HG02610 (cell line): ENCODE measurements at regions not wholly inside any gene's neighbourhood (a gene's known extent, or its start where the extent isn't known, plus 50 kb on each side); places are given as distances from the start of the nearest gene placed in this dataset.
"Not testable (repeated sequence)": the region's sequence is repeated elsewhere in the genome, so short reads cannot be mapped to it uniquely, and the experiment has no call there.

ENCODE experiments used
- ATAC-seq: cut with Tn5 transposase; IDR thresholded peaks from one replicate; pipeline ENCODE4 v1.9.1; 2021; ENCODE audit warnings: mild to moderate bottlenecking, moderate library complexity; ENCODE audit not compliant: unreplicated experiment

- ATAC-seq: no peak
Measured at GRCh38 chr10:78231939-78232338, 198.3 kb downstream of the RPS24 start.

DNA sequence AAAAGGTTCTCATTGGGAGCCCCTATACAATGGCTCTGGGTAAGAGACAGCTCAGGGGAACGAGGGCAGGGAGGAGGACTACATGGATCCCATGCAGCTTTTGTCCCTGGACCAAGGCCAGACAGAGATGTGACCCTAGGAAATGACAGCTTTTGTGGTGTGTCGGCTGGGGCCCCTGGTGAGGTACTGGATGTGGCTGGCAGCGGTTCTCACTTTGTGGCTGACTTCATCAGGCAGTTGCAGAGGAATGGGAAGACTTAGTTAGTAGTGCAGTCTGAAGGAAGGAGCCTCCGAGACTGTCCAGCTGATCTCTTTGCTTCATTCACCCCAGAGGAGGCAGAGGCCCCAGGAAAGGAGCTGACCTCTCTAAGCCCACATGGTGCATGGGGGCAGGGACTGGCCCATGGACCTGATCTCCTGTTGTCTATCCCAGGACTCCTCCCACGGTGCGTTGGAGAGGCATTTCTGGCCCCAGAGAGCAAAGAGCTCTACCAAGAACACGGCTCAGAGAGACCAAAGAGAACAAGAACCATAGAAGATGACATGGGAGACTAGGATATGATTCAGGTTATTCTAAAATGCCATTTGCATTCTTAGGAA lies 202.9 kb downstream of the RPS24 start:
- ATAC-seq: no peak

DNA sequence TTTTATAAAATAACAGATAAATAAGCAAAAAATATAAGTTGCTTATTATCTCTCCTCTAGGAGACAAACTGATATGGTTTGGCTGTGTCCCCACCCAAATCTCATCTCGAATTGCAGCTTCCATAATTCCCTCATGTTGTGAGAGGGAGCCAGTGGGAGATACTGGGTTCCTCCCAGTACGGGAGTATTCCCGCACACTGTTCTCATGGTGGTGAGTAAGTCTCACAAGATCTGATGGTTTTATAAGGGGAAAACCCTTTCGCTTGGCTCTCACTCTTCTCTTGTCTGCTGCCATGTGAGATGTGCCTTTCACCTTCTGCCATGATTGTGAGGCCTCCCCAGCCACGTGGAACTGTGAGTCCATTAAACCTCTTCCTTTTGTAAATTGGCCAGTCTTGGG lies 204.3 kb downstream of the RPS24 start:
- not testable (repeated sequence) for ATAC-seq

GRCh38 chr10:78247266-78247665 lies 213.6 kb downstream of the RPS24 start:
- ATAC-seq: no peak

DNA sequence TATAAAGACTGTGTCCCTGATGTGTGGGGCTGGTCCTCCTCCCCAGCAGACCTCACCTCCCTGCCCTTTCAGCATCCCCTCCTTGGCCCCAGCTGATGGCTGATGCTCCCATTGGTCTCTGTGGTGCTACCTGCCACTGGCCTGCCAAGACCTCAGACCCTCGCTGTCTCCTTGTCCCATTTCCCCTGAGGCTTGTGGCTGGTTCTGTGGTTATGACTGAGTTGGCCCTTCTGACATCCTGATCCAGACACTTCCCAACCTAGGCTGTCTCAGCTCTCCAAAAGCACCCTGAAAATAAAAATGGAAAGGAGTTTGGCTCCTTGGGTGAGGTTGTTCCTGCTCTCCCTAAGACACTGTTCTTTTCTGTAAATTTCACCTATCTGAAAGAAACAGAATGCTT lies 214.2 kb downstream of the RPS24 start:
- ATAC-seq: no peak

GRCh38 chr10:78248651-78249464 lies 215.2 kb downstream of the RPS24 start:
- no peak for ATAC-seq

- no peak for ATAC-seq
Measured at GRCh38 chr10:78249690-78250089, 216.0 kb downstream of the RPS24 start.

- no peak for ATAC-seq
Measured at GRCh38 chr10:78250313-78251015, 216.8 kb downstream of the RPS24 start.

DNA sequence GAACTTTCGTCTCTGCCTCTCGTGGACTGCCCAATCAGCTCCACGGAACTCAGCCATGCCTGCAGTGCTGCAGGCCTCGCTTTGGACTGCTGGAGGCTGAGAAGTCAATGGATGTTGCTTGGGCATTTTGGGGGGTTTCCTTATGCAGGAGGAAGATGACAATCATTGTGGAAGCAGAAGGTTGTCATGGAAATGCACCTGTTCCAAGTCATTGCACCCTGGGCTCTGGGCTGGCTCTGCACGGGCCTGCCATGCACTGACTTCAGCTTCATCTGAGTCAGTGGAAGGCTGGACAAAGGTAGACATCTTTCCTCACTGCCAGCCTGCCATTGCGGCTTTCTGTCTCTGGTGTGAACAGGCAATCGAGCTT lies 217.3 kb downstream of the RPS24 start:
- no peak for ATAC-seq

DNA sequence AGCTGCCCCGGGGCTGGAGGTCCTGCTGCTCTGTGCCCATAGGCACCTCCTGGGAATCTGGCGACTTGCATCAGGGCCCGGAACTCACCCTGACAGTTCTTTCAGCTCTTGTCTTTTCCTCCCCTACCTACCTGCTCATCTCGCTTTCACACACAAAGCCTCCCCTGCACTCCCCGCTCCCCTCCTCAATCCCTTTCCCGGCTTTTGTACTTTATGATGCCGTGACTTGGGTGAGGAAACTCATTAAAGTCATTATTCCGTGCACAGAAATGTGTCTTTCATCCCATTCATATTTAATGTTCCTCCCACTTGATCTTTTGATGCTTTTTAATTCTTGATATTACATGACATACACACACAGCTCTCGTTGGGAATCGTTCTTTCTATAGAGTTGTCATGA lies 218.6 kb downstream of the RPS24 start:
- no peak for ATAC-seq

DNA sequence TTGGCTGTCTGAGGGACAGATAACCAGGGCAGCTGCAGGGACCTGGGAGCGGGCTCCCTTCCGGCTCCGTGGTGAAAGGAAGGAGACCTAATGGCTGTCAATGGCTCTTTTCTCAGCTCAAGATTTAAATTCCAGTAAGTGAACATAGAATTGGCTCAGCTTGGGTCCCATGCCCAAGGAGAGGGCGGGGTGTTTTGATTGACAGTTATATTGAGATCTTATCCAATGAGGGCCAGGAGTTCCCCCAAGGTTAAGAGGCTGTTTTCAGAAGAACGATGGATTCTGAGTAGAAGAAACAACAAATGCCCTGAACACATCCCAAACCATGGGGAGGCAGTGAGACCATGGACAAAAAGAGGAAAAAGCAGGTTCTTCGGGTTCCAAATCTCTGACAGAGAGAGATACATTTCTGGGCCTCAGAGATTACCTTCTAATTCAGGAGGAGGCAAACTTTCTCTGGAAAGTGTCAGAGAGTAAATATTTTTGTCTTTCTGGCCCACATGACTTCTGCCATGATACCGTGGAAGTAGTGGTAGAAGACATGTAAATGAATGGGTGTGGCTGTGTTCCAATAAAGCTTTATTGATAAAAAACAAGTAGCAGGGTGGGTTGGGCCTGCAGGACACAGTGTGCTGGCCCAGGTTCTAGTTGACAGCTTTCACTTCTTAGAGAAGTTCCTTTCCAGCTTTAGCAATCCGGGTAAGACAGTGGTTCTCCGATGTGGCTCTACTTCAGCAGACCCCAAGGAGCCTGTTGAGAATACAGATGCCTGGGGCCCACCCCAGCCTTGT lies 219.6 kb downstream of the RPS24 start:
- no peak for ATAC-seq

DNA sequence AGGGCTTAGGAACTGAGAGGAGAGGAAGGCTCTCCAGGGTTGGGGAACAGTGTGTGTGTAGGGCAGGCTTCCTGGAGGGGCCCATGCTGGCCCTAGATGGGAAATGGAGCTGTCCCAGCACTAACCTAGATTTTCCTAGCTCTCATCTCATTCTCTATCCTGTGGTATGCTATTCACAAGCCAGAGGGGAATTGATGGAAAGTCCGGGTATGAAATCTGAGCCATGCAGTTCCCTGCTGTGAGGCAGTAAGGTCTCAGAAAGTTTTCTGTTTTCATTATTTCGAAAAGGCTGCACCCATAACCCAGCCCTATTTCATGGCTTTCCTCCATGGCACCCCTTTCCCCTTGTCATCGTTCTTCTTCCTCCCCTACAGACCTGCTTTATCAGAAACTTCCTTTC lies 220.3 kb downstream of the RPS24 start:
- no peak for ATAC-seq

DNA sequence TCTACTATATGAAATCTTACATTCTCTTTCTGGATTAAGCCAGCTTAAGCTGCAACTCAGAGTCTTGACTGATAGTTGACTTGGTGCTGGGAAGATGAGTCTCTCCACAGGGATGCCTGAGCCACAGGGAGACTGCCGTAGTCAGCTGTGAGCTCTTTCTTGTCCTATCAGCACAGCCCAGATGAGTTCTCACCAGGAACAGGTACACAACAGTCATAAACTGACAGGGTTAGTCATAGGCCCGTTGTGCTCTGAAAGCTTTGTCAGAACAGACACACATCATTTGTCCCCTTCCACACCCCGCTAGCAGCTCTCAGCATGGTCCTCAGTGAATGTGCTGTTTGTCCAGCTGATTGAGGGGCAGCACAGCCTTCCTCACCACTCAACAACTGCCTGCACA lies 221.6 kb downstream of the RPS24 start:
- ATAC-seq: no peak

DNA sequence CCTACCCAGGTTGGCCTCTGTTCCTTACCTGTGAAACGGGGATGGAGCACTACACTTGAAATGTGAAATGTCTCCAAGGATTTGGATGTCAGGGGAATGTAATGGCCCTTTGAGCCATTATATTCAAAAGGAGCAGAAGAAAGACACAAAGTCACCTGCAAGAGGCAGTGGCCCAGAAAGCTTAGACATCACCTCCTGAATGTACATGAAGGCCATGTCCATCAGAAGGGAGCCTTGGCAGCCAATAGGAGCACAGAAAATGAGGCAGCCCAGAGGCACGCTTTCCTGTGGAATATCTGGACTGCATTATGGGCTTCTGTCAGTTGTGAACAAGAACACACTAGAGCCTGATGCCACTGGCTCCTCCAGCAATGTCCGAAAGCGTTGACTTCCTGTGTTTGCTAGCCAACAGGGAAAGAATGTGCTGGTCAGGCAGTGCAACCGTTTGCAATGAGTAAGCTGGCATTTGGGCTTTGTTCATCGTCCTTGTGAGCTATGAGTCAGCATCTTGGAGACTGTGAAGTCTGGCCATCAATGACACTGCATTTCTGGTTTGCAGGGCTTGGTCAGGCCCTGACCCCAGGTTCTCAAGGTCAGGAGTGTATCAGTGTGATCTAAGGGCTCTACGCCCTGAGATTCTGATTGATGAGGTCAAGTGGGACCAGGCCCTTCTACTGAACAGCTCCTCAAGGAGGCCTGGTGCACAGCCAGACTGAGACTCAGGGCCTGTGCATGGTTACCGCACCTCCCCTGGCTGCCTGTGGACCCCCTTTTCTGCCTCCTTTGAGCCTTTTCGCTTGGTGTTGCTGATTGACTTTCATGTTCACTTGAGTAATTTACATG lies 222.4 kb downstream of the RPS24 start:
- no peak for ATAC-seq

- no peak for ATAC-seq
Measured at GRCh38 chr10:78258323-78259030, 224.8 kb downstream of the RPS24 start.

DNA sequence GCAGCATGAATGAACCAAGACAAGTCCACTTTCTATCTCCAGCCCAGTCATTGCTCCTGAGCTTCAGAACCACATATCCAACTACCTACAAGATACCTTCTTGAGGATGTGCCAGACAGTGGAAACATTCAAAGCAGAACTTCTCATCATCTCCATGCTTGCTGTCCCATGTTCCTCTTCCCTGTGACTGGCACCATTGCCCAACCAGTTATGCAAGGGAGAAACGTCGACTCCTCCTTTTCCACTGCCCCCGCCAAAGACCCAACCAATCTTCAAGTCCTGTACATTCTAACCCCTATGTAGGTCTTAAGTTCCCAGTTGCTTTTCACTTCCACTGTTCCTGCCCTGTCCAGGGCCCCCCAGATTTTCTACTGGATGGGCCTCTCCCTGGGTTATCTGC lies 225.7 kb downstream of the RPS24 start:
- ATAC-seq: no peak

DNA sequence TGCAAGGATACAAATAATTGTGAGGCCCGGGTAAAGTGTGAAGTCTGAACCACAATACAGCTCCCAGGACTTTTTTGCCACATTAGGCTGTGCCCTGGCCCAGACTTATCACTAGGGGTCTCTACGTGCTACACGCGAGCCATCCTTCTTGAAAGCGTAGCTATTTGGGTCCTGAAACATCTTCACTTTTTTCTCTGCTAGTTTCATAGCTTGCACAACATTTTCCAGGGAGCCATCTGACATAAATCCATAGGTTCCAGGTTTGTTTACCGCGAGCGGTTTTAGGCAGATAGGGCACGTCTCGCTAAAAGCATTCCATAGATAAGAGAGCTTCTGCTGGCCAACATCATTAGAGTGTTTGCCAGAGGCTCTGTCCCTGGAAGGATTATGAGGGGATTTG lies 226.5 kb downstream of the RPS24 start:
- ATAC-seq: no peak

DNA sequence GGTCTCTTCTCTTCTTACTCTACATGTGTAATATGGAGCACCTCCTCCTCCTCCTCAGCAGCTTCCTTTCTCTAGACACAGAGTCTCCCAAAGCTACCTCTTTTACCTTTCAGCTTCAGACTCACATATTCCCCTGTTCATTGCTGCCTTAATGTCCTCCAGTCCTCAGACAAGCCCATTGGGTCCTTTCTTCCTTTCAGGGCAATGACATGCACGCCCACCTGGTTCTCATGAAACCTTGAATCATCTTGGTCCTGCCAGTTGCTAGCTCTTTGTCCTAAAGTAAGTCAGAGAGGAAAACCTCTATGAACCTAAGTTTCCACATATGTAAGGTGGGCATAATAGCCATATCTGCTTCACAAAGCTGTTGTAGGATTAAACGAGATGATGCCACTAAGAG lies 227.0 kb downstream of the RPS24 start:
- ATAC-seq: no peak

DNA sequence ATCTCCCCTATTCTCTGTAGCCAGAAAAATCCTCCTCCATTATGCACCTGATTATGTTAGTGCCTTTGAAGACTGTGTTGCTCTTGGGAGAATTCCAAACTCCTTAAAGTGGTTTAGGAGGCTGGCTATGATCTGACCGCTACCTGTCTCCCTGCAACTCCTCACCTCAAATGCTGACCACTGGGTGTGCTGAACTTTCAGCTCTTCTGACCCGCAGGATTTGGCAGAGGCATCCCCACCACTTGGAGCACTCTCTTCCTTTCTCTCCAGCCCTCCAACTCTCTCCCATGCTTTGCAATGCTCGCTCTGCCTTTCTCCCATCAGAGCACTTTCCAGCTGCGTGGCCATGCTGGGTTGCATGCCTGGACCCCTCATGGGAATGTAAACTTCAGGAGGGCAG lies 227.6 kb downstream of the RPS24 start:
- no peak for ATAC-seq

DNA sequence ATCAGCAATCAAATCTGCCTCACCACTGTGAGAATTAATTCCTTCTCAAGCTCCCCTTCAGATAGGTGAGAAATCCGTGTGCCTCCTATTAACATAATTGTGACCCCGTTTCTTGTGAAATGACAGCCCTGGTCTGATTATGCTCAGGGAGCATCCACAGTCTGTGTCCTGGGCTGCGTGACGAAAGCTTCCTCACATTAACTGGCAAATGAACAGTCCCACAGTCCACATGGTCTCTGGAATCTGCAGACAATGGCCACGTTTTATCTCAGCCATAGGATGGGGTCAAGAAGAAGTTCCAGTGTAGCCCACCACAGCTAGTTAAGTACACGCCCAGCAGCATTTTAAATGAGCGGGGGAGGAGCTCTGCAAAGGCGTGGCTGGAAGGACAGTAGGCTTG lies 229.2 kb downstream of the RPS24 start:
- ATAC-seq: no peak
